GM18870 (cell line): ENCODE measurements at regions not wholly inside any gene's neighbourhood (a gene's known extent, or its start where the extent isn't known, plus 50 kb on each side); places are given as distances from the start of the nearest gene placed in this dataset.

Experiments used
- ATAC-seq: cut with Tn5 transposase; IDR thresholded peaks from one replicate; pipeline ENCODE4 v1.9.1; 2021; ENCODE audit warnings: moderate library complexity; ENCODE audit not compliant: unreplicated experiment

DNA sequence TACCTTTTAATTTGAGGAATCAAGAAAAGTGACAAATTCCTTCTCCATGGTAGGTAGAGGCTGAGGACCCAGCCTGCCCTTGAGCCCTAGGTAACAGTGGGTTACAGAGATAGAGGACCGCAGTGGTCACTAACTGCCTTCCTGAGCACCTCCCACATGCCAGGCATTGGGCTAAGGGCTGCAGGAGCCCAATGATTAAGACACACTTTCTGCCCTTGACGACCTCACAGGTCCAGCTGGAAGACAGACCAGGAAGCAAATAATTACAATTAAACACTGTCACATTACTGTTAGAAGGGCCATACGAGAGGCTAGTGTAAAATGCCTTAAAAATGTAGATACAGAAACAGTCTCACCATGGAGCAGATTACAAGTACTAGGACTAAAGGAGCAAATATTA, 156.8 kb upstream of the NFE2L3 start:
- ATAC-seq = no peak

DNA sequence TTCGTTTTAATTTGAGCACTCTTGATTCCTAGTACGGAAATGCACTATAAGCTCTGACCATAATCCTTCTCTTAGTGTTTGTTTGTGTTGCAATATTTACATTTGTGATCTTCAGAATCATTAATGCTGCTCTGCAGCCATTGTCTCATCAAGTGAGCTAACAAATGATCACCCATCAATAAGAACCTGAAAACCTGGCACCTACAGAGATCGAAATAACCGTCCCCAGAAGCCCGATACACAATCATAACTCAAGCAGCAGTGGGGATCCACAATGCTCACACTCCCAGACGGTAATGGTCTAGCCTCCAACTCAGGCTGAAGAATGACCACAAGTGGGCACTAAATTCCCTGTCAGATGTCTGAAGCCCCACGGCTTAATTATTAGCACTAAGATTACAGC, 156.0 kb upstream of the NFE2L3 start:
- ATAC-seq = no peak

- ATAC-seq = no peak
Observed at GRCh38 chr7:25998499-25998898, 153.5 kb upstream of the NFE2L3 start.

GRCh38 chr7:26000841-26001240, 151.2 kb upstream of the NFE2L3 start:
- no peak for ATAC-seq

GRCh38 chr7:26001662-26002244, 150.2 kb upstream of the NFE2L3 start:
- no peak for ATAC-seq

GRCh38 chr7:26005683-26006410, 146.2 kb upstream of the NFE2L3 start:
- no peak for ATAC-seq

- no peak for ATAC-seq
Observed at GRCh38 chr7:26006426-26006825, 145.6 kb upstream of the NFE2L3 start.

DNA sequence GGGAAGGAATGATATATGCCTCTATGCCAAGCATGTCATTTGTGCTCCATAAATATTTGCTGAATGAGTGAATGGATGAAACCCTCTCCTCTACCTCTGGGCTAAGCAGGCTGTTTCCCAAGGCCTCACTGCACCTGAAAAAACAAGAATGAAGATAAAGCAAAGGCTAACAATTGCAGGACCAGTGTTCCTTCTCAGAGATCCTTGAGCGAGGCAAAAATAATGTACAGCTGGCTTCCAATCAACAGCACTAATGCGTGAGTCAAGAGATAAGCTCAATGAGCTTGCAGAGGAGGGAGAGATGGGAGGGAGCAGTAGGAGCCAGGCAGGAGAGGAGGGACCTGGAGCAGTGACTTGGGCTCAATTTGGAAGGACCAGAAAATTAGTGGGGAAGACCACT, 144.5 kb upstream of the NFE2L3 start:
- no peak for ATAC-seq

- ATAC-seq = no peak
Observed at GRCh38 chr7:26008428-26008827, 143.6 kb upstream of the NFE2L3 start.

- ATAC-seq = peak; percentile 67
Observed at GRCh38 chr7:26011039-26011696, 140.8 kb upstream of the NFE2L3 start.

GRCh38 chr7:26013551-26014083, 138.4 kb upstream of the NFE2L3 start:
- ATAC-seq = no peak

DNA sequence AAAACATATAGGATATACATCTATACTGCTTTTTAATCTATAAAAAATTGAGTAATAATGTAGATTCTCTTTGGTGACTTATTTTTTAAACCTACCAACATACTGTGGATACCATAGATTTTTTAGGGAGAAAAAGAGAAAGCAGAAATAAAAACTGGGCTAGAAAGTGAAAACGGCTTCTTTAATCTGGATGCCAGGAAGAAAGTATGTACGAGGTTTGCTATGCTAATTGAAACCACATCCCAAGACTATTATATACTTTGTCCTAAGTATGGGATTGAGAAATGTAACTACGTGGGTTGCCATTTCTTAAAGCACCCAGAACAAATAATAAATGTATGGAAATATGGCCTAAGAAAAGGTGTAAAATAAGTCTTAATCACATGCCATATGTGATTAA, 129.0 kb upstream of the NFE2L3 start:
- no peak for ATAC-seq

DNA sequence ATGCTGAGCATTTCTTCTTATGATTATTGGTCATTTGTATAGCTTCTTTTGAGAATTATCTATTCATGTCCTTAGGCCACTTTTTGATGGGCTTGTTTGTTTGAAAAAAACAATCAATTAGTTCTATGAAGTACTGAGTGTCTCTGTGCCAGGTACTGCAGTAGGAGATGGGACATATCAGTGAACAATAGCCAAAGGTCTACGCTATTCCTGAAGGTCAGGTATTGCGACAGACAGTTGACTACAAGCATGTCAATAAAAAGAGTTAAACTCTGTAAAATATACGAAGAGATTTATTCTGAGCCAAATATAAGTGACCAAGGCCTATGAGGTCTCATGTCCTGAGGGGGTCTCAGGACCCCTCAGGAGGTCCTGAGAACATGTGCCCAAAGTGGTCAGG, 122.1 kb upstream of the NFE2L3 start:
- no peak for ATAC-seq

DNA sequence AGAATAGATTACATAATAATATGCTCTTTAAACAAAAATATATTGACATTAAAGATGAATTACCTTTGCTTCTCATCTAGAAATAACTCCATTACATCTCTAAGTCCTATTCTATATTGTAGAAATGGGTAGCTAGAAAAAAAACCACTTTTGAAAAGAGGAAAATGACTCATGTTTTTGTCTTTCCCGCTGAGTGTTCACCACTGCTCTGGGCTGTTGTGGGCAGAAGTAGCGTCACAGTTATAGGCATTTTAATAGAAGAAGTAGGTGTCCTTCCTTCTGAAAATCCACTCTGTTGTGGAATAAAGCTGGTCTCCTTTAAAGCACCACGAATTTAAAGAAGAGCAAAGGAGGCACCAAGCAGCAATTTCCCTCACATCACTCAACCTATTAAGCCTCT, 117.6 kb upstream of the NFE2L3 start:
- ATAC-seq = no peak

GRCh38 chr7:26035552-26035951, 116.4 kb upstream of the NFE2L3 start:
- no peak for ATAC-seq

GRCh38 chr7:26036092-26036491, 115.9 kb upstream of the NFE2L3 start:
- no peak for ATAC-seq

DNA sequence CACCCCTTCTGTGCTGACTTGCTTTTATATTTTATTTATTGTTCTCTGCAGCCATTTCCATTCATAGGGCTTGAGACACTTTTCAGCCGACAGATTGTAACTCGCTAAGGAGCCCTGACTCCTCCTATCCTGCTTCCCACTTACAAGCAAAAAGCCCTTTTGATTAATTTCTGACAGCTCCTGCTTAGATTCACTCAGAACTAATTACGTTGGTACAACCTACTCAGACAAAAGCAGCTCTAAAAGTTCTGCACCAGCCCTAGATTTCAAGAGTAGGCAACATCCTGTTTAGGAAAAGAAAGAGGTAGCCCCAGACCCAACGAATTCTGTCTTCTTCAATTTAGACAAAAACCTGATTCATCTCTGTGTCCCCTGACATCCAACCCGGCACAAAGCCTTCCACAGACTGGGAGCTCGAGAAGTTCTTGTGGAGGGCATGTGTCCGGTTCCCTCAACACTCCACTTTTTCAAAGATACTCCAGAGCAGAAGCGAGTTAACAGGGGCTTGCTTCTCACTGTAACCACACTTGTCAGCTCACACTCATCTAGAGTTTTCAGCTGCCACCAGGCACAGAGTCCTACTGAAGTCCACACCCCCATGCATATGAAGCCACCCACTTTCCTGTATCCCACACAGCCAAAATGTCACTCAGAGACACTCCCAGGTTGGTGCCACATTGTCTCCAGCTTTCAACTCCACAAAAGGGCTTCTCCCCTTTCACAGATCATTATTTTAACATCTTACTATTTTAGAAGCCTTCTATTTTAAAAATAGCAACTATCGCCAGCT, 113.6 kb upstream of the NFE2L3 start:
- no peak for ATAC-seq

DNA sequence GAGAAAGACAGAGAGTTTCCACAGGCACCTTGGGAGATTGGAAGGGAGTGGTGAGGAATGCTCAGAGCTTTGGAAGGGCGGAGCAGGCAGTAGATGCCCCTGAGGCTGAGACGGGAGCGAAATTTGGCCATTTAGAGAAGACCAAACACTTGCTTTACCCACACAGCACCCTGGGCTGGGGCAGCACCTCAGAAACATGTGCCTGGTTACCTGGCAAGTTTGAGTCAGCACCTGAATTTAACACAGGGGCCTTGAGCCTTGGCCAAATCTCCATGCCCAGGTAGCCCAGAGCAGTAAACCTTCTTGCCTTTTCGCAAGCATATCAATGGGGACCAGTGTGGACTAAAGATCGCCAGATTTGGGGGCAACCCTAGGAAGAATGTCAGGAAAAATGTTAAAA, 111.9 kb upstream of the NFE2L3 start:
- no peak for ATAC-seq

GRCh38 chr7:26042237-26042636, 109.8 kb upstream of the NFE2L3 start:
- ATAC-seq = no peak

DNA sequence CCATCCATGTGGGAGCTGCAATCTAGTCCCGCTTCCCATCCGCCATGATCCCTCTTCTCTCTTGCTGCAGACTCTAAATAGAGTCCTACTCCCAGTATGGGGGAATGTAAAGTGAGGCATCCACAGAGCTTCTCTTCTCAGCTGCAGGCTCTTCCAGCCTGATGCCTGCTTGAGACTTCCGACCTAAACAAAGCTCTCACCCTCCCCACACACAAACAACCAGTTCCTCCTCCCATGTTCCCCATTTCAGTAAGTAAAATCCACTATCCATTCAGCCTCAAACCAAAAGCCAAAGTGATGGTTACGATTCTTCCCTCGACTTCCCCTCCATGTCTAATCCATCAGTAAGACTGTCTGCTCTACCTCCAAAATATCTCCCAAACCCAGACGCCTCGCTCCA, 108.2 kb upstream of the NFE2L3 start:
- no peak for ATAC-seq

DNA sequence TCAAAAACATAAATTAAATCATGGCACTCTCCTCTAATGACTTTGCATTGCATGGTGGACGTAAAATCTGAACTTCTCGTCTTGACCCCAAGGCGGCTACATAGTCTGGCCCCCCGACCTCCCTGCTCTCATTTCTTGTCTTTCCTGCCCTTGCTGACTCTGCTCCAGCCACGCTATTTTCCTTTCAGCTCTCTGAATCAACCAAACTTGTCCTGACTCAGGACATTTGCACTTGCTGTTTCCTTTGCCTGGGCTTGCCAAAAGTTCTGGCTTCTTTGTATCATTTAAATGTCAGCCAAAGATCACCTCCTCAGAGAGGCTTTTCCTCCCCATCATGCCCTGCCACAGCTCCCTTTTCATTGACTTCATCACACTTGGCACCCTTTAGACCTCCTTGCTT, 107.7 kb upstream of the NFE2L3 start:
- no peak for ATAC-seq
